Right renal cortex interstitium (tissue), 3 donors: ENCODE measurements at regions not wholly inside any gene's neighbourhood (a gene's known extent, or its start where the extent isn't known, plus 50 kb on each side); places are given as distances from the start of the nearest gene placed in this dataset.

ENCODE experiments used
- DNase-seq, 3 donors: peaks; one replicate each; pipeline ENCODE4 v3.0.0-alpha.2; 2013; ENCODE audit warnings: low read depth in 3 of 3, low spot score in 2 of 3

DNA sequence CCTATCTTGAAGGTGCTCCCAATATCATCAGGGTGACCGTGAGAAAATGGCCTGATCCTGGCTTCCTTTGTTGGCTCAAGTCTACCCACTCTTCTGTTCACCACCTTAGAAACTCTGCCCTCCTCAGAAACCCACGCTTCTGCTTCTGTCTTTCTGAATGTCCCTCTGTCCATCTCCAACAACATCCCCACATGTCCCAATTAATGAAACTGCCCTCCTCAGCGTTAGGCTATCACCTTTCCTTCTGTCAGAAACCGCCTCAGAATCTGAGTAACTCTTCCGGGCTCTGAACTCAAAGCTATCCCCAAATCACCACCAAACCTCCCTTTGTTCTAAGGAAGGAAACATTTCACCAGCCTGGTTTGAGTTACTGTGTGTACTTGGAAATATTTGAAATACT is 315.8 kb upstream of the ZNF32 start:
- no peak for DNase-seq

DNA sequence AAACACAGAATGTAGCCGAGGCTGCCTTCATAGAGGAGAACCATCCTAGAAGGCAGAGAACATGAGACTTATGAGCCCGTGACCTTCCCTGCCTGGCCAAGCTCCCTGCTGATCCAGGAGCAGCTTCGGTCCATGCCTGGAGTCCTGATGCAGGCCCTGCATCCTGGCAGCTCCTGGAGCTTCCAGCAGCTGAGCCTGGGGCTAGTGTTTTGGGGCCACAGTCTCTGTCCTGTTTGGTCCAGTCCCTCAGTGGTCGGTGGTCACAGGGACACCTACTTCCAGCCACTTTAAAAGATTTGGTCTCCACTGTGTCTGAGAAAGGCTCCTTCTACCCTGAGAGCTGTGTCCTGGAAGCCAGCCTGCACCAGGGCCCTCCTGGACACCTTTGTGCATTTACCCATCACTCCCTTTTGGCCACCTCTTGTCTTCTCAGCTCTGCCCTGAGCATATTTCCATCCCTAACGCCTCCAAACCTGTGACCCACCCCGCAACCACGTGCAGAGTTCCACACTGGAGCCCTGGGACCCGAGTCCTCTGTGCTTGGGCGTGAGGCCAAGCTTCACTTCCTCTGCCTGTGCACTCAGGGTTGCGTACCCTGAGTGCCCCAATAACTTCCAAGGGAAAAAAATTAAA is 315.2 kb upstream of the ZNF32 start:
- DNase-seq: no peak

DNA sequence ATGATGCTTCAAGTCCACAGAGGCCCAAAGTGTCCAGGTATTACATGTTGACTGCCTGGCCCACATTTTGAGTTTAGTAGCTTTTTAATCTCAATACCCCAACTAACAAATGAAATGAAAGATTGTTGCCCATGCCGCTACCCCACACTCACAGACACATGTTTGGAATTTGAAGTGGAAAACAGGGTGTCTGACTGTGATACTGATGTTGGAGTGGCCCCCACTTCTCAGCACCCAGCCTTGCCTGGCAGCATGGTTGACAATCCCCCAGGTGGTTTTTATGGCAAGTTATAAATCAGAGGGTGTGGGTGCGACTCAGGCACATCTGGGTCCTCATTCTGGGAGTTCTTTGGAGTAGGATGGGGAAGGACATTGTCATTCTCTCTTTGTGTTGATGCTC is 314.7 kb upstream of the ZNF32 start:
- DNase-seq: no peak

DNA sequence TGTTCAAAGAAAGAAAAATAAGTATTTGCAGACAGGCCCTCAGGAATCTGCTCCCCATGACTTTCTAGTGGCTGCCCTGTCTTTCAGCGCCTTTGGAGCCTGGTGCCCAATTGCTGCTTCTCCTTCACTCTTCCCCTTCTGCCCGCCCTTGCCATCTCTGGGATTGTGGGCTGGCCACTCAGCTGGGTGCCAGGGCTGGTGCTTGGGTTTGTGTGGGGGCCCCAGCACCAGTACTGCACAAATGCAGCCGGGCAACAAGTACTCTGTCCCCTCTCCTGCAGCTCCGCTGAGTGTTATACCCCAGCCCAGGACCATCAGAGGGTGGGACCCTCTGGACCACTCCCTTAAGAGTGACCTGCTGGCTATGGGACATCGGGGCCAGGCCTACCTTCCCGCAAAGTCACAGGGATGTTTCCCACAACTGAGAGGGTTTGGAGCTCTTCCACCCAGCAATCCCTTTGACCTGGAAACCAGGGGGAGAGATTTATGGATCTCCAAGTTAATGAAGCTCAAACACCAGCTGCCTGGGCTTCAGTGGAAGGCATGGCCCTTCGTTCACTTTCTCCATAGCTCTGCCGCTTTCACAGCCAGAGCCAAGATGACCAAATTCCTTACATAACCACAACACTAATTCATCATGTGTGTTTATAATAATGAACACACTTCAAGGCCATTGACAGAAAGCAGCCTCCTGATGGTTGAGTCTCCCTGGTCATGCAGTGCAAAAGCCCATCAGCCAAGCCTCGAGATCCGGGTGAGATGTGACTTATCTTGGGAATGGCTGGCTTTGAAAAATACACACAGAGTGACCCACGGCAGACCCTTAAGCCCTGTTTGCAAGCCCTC is 313.9 kb upstream of the ZNF32 start:
- no peak for DNase-seq

DNA sequence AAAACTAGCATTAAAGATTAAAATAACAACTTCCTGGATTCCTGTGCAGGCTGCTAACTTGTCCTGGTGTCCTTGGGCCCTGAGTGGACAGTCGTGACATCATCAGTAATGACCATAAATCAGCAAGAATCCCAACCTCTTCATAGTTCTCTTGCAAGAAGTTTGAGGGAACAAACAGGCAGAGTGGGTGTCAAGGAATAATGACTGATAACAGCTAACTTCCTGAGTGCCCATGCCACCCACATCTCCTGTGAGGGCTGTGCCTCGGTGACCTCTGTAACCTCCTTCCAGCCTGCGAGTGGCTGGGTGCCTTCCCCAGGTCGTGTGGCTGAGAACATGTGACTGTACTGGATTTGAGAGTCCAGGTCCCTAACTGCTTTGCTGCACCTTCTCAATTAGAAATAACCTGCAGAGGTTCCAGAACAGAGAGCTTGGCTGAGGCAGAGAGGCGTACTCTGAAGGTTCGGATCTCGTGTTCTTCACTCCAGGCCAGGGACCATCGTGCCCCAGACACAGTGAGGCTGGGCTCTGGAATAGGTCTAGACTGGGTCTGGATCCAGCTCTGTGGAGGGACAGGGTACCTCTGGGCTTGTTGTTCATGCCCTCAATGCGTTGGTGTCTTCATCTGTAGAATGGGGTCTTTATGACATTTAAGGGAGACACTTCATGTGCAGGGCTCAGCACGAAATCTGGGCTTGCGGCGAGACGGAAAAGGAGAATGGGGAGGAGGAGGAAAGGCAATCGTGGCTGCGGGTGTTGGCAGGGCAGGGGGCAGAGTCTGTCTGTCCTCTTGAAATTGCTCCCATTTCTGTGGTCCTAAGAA is 313.1 kb upstream of the ZNF32 start:
- no peak for DNase-seq

DNA sequence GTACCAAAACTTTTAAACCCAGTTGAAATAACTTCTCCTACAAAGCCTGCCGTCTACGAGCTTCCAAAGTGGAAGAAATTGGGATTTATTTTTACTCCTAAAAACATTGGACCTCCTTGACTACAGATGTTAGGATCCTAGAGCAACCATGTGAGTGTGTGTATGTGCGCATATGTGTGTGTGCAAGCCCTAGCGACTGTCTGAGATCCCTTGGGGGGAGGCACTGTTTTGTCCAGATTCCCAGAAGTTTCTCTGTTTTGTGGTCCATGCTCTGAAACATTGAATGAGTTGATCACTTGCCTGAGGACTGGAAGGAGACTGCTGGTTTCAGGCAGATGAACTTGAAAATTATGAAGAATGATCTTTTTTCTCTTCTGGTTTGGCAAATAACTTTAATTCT is 312.3 kb upstream of the ZNF32 start:
- DNase-seq: no peak

DNA sequence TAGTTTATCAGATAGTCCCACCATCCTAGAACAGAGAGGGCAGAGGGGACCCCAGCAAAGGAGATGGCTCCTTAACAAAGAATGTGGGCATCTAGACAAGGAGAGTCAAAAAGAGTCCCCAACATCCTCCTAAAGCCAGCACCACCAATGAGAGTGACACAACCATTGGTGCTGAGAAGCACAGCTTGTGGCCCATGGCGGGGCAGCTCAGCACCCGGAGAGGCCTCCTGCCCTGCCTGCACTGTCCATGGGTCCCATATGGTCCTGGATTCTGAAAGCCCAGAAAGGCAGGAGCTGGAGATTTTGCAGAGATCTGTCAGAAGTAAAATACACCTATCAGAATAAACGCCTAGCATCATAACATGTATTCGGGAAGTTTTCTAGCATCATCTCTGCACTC is 311.8 kb upstream of the ZNF32 start:
- no peak for DNase-seq

DNA sequence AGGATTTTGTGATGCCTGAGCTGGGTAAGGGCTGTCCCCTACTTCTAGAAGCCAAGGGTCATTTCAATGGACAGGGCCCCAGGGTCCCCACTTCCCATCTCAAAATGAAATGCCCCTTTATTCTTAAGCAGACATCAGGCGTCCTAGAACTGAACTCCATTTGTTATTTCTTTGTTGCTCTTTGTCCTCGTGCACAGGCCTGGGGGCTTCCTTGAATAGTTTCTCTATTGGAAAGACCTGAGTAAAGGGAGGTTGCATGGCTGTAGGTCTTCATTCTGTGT is 311.4 kb upstream of the ZNF32 start:
- DNase-seq: no peak

DNA sequence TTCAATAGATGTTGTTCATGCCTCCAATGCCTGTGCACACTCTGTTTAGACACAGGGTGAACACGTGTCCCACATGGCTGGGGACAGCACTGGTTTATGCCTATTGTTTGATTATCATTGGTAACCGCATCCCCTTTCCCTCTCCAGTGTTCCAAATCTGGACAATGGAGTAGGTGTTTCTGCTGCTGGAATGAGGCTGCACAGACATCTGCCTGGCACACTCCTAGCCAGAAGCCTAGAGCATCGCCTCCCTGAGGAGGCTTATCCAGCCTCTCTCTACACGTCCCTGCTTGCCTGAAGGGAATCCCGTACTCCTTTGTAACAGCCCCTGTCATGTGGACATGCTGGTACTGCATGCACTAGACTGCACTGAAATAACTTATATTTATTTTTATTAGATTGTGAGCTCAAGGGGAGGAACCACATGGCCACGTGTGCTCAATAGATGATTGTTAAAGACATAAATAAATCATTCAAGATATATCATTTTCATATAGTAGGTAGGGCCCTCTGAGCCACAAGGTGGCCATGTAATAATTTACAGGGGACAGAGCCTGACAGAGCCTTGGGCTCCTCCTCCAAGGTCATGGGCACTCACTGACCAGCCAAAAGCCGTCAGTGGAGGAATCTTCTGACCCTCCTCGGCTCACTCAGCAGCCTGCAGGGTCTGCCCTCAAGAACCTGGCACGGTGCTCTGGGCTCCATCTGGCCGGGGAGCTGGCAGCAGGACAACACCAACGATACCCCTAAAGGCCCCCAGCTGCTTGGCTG is 310.9 kb upstream of the ZNF32 start:
- DNase-seq: no peak

DNA sequence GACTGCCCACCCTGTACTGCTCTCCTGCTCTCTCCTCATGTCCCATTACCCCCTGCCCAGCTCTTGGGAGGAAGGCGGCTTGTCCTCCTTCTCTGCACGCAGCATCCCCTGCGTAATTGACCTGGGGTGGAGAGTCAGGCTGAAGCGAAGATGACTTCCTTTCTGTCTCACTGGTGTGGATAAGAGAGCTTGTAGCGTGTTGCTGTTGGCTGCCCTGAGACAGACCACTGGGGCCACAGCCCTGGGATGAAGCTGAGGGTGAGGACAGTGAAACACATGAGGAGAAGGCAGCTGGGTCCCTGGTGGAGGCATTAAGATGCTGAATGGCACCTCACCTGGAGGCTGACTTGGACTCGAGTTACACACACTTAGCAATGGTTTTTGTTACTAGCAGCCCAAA is 310.3 kb upstream of the ZNF32 start:
- no peak for DNase-seq

DNA sequence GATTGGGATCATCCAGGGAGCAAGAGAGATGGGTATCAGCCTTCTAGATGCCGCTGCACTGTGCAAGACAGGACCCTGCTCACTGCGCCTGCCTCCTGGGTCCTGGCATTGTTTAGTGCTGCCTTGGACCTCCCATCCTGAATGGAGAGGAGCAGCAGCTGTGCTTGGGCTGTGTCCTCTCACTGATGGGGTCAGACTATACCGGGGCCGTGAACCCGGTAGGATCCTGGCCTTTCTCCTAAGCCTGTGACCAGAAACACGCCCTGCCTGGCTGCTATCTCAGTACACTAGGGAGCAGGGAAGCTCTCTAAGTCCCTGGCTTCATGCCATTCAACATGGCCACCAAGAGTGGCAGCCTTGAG is 309.4 kb upstream of the ZNF32 start:
- DNase-seq: no peak

DNA sequence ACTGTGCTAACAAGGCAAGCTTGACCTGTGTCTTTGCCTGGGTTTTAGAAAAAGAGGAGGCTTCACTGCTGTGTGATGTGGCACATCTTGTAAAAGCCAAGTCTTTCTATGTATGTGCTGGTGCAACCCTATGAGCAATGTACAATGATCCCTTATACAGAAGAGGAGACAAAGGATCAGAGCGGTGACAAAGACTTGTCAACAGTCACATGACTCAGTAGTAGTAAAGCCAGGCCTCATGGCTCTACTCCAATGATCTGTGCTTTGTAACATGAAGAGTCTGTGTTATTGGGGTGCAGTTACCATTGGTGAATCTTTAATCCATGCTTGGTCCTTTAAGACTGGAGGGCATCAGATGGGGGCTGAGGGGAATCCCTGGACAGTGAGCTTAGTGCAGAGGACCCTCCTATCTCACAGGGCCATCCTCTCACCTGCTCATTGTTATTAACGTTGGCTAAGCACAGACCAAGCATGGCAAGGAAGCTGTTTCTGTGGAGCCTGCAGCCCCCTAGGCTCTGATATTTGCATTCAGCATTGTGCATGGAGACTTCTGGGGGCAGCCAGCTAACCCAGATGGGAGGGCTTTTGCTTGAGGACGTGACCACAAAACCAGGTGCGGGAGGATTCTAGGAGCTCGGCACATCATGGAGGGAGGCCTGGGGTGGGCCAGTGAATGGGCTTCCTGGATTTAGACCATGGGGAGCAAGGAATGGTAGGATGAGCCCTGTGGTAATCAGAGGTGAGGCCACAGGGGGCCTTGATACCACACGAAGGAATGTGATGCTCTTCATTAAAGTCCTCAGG is 308.8 kb upstream of the ZNF32 start:
- no peak for DNase-seq

DNA sequence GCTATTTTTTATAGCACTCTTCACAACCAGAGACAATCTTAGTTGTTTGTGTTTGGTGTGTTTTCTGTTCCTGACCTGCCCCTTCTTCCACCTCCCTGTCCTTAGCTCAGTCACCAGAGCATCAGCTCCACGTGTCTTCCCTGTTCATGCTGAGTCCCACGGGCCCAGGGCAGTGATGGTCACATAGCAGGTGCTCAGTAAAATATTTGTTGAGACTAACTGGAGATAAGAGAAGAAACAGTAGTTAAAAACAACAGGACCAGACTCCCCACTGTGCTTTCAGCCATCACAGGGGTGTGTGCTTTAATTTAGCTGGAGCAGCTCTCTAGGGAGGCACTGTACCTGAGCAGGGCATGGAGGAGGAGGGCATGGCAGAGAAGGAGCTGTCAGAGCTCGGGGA is 307.3 kb upstream of the ZNF32 start:
- DNase-seq: no peak

DNA sequence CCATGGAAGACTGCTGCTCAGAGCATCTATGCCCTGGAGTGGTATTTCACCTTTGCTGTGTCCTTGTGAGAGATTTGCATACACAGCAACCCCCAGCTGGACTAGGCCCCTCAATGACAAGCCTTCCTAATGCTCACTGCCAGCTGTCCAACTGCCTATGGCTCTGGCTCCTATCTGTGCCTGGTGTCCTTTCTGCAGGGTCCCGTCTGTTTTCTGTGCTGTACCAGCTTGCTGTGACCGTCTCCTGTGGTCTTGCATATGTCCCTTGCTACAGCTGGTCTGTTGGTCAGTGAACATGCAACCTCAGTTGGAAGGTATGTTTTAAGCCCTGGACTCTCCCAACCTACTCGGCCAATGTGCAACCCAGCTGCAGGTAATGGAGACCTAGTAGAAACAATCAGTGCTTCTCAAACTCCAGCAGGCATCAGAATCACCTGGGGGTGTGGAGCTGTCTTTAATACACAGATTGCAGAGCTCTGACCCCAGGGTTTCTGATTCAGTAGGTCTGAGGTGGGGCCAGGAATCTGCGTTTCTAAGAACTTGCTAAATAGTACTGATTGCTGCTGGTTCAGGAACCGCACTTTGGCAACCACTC is 306.4 kb upstream of the ZNF32 start:
- DNase-seq: no peak

DNA sequence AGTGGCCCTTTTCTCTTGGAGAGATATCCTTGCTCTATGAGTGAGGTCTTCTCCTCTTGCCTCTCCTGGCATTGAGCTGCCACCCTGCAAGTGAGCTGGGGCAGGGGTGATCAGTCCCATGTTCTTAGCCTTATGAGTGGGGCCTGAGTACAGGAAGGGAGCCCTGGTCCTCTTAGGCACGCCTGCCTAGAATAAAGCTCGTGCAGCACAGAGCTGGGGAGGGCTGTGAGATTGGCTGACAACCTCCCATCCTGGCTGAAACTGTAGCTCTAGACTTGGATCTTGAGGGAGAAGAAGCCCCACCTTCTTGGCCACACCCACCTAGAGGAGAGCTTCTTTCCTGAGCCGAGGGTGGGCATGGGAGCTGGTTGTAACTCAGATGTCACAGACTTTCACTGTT is 305.0 kb upstream of the ZNF32 start:
- no peak for DNase-seq

DNA sequence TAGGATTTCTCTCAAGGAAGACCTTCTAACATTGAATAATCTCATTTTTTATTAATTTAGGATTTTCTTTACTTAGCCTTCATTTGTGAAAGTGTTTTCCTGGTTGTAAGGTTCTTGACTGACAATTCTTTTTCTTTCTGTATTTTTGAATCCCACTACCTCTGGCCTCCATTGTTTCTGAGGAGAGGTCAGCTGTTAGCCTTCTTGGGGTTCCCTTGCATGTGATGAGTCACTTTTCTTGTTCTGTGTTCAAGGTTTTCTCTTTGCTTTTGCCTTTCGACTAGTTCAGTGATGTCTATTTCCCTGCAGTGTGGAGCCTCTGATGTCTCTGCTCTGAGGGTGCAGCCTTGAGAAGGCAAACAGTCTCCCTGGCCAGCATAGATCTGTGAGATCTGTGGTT is 304.1 kb upstream of the ZNF32 start:
- no peak for DNase-seq

DNA sequence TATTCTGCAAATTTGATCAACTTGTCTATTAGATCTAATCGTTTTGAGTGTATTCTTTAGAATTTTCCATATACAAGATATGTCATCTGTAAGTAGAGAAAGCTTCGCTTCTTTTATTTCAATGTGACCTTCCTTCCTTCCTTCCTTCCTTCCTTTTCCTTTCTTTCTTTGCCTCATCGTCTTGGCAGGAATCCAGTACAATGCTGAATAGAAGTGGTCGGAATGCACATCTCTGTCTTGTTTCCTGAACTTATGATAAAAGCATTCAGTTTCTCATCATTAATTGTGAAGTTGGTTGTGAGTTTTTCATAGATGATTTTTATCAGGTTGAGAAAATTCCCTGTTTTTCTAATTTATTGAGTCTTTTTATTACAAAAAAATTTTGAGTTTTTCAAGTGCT is 300.7 kb upstream of the ZNF32 start:
- DNase-seq: no peak

DNA sequence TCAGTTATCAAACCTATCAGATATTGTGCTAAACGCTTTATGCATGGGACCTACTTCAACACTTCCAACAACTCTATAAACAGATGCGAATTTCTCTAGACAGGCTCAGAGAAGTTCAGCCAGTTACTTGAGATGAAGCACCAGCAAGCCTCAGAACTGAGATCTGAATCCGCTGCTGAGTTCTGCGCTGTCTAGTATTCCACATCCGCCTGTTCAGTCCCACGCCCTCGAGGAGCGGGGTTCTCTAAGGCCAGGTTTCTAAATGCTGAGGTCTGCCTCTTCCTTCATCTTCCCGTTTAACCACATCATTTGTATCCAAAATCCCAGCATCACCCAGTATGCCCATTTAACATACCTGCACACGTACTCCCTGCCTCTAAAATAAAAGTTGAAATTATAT is 297.8 kb upstream of the ZNF32 start:
- no peak for DNase-seq

DNA sequence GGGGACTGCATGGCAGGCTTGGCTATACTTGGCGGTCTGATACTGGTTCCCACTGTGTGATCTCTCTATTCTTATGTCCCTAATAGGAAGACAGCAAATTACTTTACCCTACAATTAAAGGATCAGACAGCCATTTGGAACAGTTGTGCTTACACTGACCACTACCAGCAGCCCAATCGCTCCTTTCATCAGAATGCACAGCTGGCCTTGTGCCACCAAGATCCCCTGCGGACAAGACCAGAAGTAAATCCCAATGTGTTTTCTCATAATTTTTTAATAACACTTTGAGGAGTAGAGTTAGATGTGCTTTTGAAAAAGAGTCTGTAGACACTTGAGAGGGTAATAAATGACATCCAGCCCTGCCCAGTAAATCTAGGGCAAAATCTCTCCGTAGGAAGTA is 297.2 kb upstream of the ZNF32 start:
- no peak for DNase-seq

DNA sequence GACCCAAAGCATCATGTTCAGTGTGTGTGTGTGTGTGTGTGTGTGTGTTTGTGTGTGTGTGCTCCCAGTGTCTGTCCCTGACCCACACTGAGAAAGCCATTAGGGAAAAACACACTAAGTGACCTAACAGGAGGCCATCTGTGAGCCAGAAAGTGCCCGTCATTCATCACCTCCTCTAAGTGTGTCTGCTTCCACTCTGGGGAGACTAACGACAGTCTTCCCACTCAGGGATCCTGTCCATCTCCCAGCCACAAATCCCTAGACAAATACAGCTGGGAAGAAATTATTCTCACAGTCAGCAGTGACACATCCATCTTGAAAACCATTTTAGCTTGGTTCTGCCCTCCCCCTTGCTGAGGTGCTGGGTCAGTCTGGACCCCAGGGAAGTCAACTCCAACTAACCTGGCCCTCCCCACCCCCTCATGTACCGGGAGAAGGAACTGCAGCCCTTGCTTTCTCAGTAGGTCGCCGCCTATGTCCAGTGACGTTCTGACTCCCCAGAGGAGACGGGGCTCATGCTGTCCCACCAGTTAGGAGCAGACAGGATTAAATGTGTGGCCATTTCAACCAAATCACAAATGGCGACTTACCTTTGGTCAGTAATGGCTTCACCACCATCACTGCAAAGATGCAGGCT is 296.5 kb upstream of the ZNF32 start:
- no peak for DNase-seq
